ENCODE measurements at regions not wholly inside any gene's neighbourhood (a gene's known extent, or its start where the extent isn't known, plus 50 kb on each side); places are given as distances from the start of the nearest gene placed in this dataset.

DNA sequence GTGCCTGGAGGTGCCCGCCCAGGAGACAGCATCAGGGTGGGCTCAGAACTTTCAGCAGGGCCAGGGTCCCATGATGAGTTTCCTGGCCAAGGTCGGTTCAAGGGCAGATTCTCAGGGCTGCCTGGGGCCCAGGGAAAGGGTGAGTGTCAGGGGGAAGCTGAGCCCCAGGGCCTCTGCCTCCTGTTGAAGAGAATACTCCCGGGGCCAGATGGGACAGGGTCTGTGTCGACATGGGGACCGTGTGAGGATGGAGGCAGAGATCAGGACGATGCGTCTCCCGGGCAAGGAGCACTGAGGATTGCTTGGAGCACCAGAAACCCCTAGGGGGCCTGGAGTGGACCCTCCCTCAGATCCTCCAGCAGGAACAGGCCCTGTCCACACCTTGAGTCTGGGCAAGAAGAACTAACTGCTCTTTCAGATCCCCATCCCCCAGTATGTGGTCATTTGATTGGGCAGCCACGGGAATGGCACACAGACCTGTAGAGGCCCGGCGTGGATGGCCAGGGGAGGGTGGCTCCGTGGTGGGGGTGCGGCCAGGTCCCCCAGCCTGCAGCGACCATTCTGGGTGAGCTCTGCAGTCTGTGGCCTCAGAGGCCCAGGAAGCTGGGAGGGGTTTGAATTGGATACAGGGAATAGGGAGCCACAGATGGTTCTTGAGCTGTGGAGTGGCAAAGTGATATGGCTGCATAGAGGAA, 1078.7 kb downstream of the BRD1 start:
- 90% methylated on average over 14 of the region's 14 CpGs for WGBS (ENCODE audit: low lambda C conversion rate)
- peaks cover 35% of the 10 kb centered on the region; the same call in 1 of the 2 replicates for H4K20me1 ChIP-seq (ENCODE audit: insufficient read depth, low read length)
- no peaks in the 10 kb centered on the region for H3K9me3 ChIP-seq (ENCODE audit: low read length)
- H3K36me3 ChIP-seq (replicated peaks in 1 of 2; ENCODE audit: control insufficient read depth in 1 of 2, insufficient read depth in 2 of 2, low read length in 2 of 2): peaks cover 5 to 10% of the 10 kb centered on the region in 2 experiments; a peak in 3 of 5 replicates
- H2AFZ ChIP-seq (ENCODE audit: low read length): no peak overlapping the region
- no peak for TF ChIP-seq ZNF143 (CRISPR knock-in tag; IDR thresholded peaks at IDR 0.05)
- TF ChIP-seq REXO4 (CRISPR knock-in tag; IDR thresholded peaks at IDR 0.05; ENCODE audit: borderline replicate concordance): no peak
- TF ChIP-seq ZNF614 (CRISPR knock-in tag; IDR thresholded peaks at IDR 0.05; ENCODE audit: borderline replicate concordance): no peak
- TF ChIP-seq ZNF552 (CRISPR knock-in tag; IDR thresholded peaks at IDR 0.05; ENCODE audit: borderline replicate concordance): no peak
- no peak for TF ChIP-seq SIX4 (CRISPR knock-in tag; IDR thresholded peaks at IDR 0.05)
- TF ChIP-seq ZNF7 (CRISPR knock-in tag; IDR thresholded peaks at IDR 0.05): no peak
- TF ChIP-seq ARHGAP35 (CRISPR knock-in tag; IDR thresholded peaks at IDR 0.05; ENCODE audit: borderline replicate concordance): no peak
- TF ChIP-seq, protein P1, sequence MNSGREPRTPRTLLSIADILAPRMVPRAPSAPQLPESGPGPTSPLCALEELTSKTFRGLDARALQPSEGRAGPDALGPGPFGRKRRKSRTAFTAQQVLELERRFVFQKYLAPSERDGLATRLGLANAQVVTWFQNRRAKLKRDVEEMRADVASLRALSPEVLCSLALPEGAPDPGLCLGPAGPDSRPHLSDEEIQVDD (CRISPR knock-in tag; IDR thresholded peaks at IDR 0.05; ENCODE audit: borderline replicate concordance): no peak
- no peak for TF ChIP-seq ZNF772 (CRISPR knock-in tag; IDR thresholded peaks at IDR 0.05)
- no peak for TF ChIP-seq NCOR1 (IDR thresholded peaks at IDR 0.05; ENCODE audit: borderline replicate concordance, low read length)
- no peak for TF ChIP-seq TCF7 (IDR thresholded peaks at IDR 0.05; ENCODE audit: low read depth)
- TF ChIP-seq SMYD3 (CRISPR knock-in tag; IDR thresholded peaks at IDR 0.05): no peak
- TF ChIP-seq EP300 (IDR thresholded peaks at IDR 0.05; ENCODE audit: low read depth in 2 of 2, low read length in 2 of 2): no peak
- no peak for TF ChIP-seq EP300 (CRISPR knock-in tag; IDR thresholded peaks at IDR 0.05; ENCODE audit: borderline replicate concordance)
- TF ChIP-seq ZFP91 (CRISPR knock-in tag; IDR thresholded peaks at IDR 0.05; ENCODE audit: borderline replicate concordance): no peak
- TF ChIP-seq ZNF746 (CRISPR knock-in tag; IDR thresholded peaks at IDR 0.05): no peak
- no peak for TF ChIP-seq ELF1 (CRISPR knock-in tag; IDR thresholded peaks at IDR 0.05)
- TF ChIP-seq TRAFD1 (CRISPR knock-in tag; IDR thresholded peaks at IDR 0.05; ENCODE audit: borderline replicate concordance): no peak
- no peak for TF ChIP-seq RFXANK (CRISPR knock-in tag; IDR thresholded peaks at IDR 0.05)
- no peak for FAIRE-seq
- H3K27me3 ChIP-seq (ENCODE audit: control insufficient read depth in 1 of 2, insufficient read depth in 2 of 2, low read length in 2 of 2): no peaks in the 10 kb centered on the region
- ChIA-PET POLR2A (no interaction called here), CTCF (ENCODE audit: low intra/inter-chr PET ratio, low total read pairs) (no interaction called here)
- no TSS peak for BruUV-seq (replicated peaks)
- ATAC-seq: no peak
- no peak for DNase-seq (ENCODE audit: low spot score)
- H3K4me2 ChIP-seq (ENCODE audit: low read depth, low read length): no peak overlapping the region
- no peak overlapping the region for H3K4me3 ChIP-seq (replicated peaks in 1 of 3; ENCODE audit: insufficient read depth in 1 of 3, low read depth in 2 of 3, low read length in 3 of 3)
- no peak overlapping the region for H3K9ac ChIP-seq (ENCODE audit: insufficient read depth, low read depth, low read length)
- H3K27ac ChIP-seq (ENCODE audit: extremely low read length, insufficient read depth, low read length): no peak overlapping the region
- no peaks in the 10 kb centered on the region for H3K79me2 ChIP-seq (ENCODE audit: insufficient read depth, low read length)
- no peaks in the 10 kb centered on the region for H3K4me1 ChIP-seq (ENCODE audit: insufficient read depth, low read length)
- intact Hi-C loops (cut with micrococcal nuclease; ENCODE audit: unreplicated experiment) (no loop called here), in situ Hi-C loops (cut with HindIII; ENCODE audit: extremely low pct_ligation_motif_present, low pct_unique_long_range_greater_than_20kb) (no loop called here)

Data from HepG2 (cell line).